BE2C (cell line): ENCODE measurements at regions not wholly inside any gene's neighbourhood (a gene's known extent, or its start where the extent isn't known, plus 50 kb on each side); places are given as distances from the start of the nearest gene placed in this dataset.

Experiments used
- DNase-seq: peaks from one replicate; pipeline ENCODE4 v3.0.0-alpha.2; 2020
- H3K27me3 ChIP-seq: fragments of 250-450 bp; sonication (Bioruptor Pico); 2 replicates; pipeline ENCODE4 v1.5.1; 2020; ENCODE audit warnings: mild to moderate bottlenecking
- H3K36me3 ChIP-seq: fragments of 250-450 bp; sonication (Bioruptor Pico); 2 replicates; pipeline ENCODE4 v1.5.1; 2020; ENCODE audit warnings: mild to moderate bottlenecking
- H3K4me1 ChIP-seq: fragments of 250-450 bp; sonication (Bioruptor Pico); 2 replicates; pipeline ENCODE4 v1.5.1; 2020
- H3K4me3 ChIP-seq: 2 replicates; pipeline ENCODE4 v1.5.1; 2011; ENCODE audit warnings: low read depth, low read length
- H3K9me3 ChIP-seq: fragments of 250-450 bp; sonication (Bioruptor Pico); 2 replicates; pipeline ENCODE4 v1.5.1; 2020
- CTCF ChIP-seq: IDR thresholded peaks from 2 replicates; pipeline ENCODE4 v1.5.1; 2012; ENCODE audit warnings: mild to moderate bottlenecking, low read depth, low read length

GRCh38 chr5:124583469-124584350, 162.7 kb downstream of the ZNF608 start:
- TF ChIP-seq CTCF, result no peak
- peaks cover 7% of the 10 kb centered on the region; the same call in 1 of the 2 replicates for H3K4me1 ChIP-seq
- H3K36me3 ChIP-seq, result no peaks in the 10 kb centered on the region
- DNase-seq, result no peak
- no peaks in the 10 kb centered on the region for H3K27me3 ChIP-seq
- H3K9me3 ChIP-seq, result no peaks in the 10 kb centered on the region
- no peak overlapping the region for H3K4me3 ChIP-seq

- Histone ChIP-seq H3K9me3 (no peaks in the 10 kb centered on the region), H3K36me3 (no peaks in the 10 kb centered on the region), H3K27me3 (no peaks in the 10 kb centered on the region), H3K4me1 (peaks cover 7% of the 10 kb centered on the region; the same call in 1 of the 2 replicates), H3K4me3 (no peak overlapping the region)
- no peak for TF ChIP-seq CTCF
- no peak for DNase-seq
Measured at GRCh38 chr5:124582561-124582840, 163.9 kb downstream of the ZNF608 start.

GRCh38 chr5:124581738-124582560, 164.5 kb downstream of the ZNF608 start:
- Histone ChIP-seq H3K27me3 (no peaks in the 10 kb centered on the region), H3K4me1 (peaks cover 7% of the 10 kb centered on the region; the same call in 1 of the 2 replicates), H3K4me3 (no peak overlapping the region), H3K36me3 (no peaks in the 10 kb centered on the region), H3K9me3 (no peaks in the 10 kb centered on the region)
- no peak for DNase-seq
- no peak for TF ChIP-seq CTCF

- Histone ChIP-seq H3K4me3 (no peak overlapping the region), H3K9me3 (no peaks in the 10 kb centered on the region), H3K36me3 (no peaks in the 10 kb centered on the region), H3K27me3 (no peaks in the 10 kb centered on the region), H3K4me1 (peaks cover 10% of the 10 kb centered on the region; the same call in 1 of the 2 replicates)
- TF ChIP-seq CTCF, result no peak
- peak; percentile 43 for DNase-seq
Measured at GRCh38 chr5:124580925-124581737, 165.3 kb downstream of the ZNF608 start.

GRCh38 chr5:124580512-124580911, 165.9 kb downstream of the ZNF608 start:
- Histone ChIP-seq H3K4me1 (peaks cover 10% of the 10 kb centered on the region; the same call in 1 of the 2 replicates), H3K27me3 (no peaks in the 10 kb centered on the region), H3K9me3 (no peaks in the 10 kb centered on the region), H3K36me3 (no peaks in the 10 kb centered on the region), H3K4me3 (no peak overlapping the region)
- TF ChIP-seq CTCF, result no peak
- DNase-seq, result no peak
